ENCODE measurements at regions not wholly inside any gene's neighbourhood (a gene's known extent, or its start where the extent isn't known, plus 50 kb on each side); places are given as distances from the start of the nearest gene placed in this dataset.
"Not testable (repeated sequence)": the region's sequence is repeated elsewhere in the genome, so short reads cannot be mapped to it uniquely, and the experiment has no call there.

GRCh38 chr1:105072850-105073249, 1323.2 kb downstream of the AMY1C start:
- POLR2A ChIA-PET = no interaction called here
- DNase-seq = no peak
- Mint-ChIP-seq H3K4me3 (no peak overlapping the region), H3K9me3 (peaks cover 7% of the 10 kb centered on the region), H3K27ac (no peak overlapping the region), H3K36me3 (ENCODE audit: low read depth) (no peaks in the 10 kb centered on the region), H3K4me1 (no peaks in the 10 kb centered on the region), H3K27me3 (no peaks in the 10 kb centered on the region)
- no peak for TF ChIP-seq CTCF (IDR thresholded peaks at IDR 0.05)
- no peak for ATAC-seq (ENCODE audit: low read depth)
- CTCF ChIA-PET = no interaction called here
- intact Hi-C loops (cut with micrococcal nuclease) = no loop called here

GRCh38 chr1:105073660-105074059, 1324.0 kb downstream of the AMY1C start:
- no peak for TF ChIP-seq CTCF (IDR thresholded peaks at IDR 0.05)
- DNase-seq (no peak), ATAC-seq (ENCODE audit: low read depth) (no peak)
- H3K4me1 Mint-ChIP-seq = no peaks in the 10 kb centered on the region
- ChIA-PET POLR2A (no interaction called here), CTCF (no interaction called here)
- H3K27ac Mint-ChIP-seq = no peak overlapping the region
- no peak overlapping the region for H3K4me3 Mint-ChIP-seq
- intact Hi-C loops (cut with micrococcal nuclease) = no loop called here
- H3K27me3 Mint-ChIP-seq = no peaks in the 10 kb centered on the region
- peaks cover 6% of the 10 kb centered on the region for H3K9me3 Mint-ChIP-seq
- no peaks in the 10 kb centered on the region for H3K36me3 Mint-ChIP-seq (ENCODE audit: low read depth)

- CTCF ChIA-PET = no interaction called here
- H3K4me1 Mint-ChIP-seq = no peaks in the 10 kb centered on the region
- intact Hi-C loops (cut with micrococcal nuclease) = no loop called here
- no peak for TF ChIP-seq CTCF (IDR thresholded peaks at IDR 0.05)
- no peaks in the 10 kb centered on the region for H3K36me3 Mint-ChIP-seq (ENCODE audit: low read depth)
- no peak overlapping the region for H3K27ac Mint-ChIP-seq
- POLR2A ChIA-PET = no interaction called here
- ATAC-seq (ENCODE audit: low read depth) (no peak), DNase-seq (no peak)
- no peaks in the 10 kb centered on the region for H3K27me3 Mint-ChIP-seq
- no peak overlapping the region for H3K4me3 Mint-ChIP-seq
- H3K9me3 Mint-ChIP-seq = peaks cover 1% of the 10 kb centered on the region
These were observed 1333.9 kb downstream of the AMY1C start for GRCh38 chr1:105083611-105084010.

GRCh38 chr1:105087506-105087905, 1337.8 kb downstream of the AMY1C start:
- Mint-ChIP-seq H3K27ac (no peak overlapping the region), H3K36me3 (ENCODE audit: low read depth) (no peaks in the 10 kb centered on the region), H3K4me1 (no peaks in the 10 kb centered on the region), H3K4me3 (no peak overlapping the region), H3K9me3 (no peaks in the 10 kb centered on the region), H3K27me3 (no peaks in the 10 kb centered on the region)
- no peak for DNase-seq
- ChIA-PET CTCF (no interaction called here), POLR2A (no interaction called here)
- no peak for TF ChIP-seq CTCF (IDR thresholded peaks at IDR 0.05)
- intact Hi-C loops (cut with micrococcal nuclease) = no loop called here
- no peak for ATAC-seq (ENCODE audit: low read depth)

- DNase-seq (no peak), ATAC-seq (ENCODE audit: low read depth) (no peak)
- no peak overlapping the region for H3K4me3 Mint-ChIP-seq
- CTCF ChIA-PET = no interaction called here
- no peaks in the 10 kb centered on the region for H3K27me3 Mint-ChIP-seq
- intact Hi-C loops (cut with micrococcal nuclease) = no loop called here
- POLR2A ChIA-PET = no interaction called here
- no peak overlapping the region for H3K27ac Mint-ChIP-seq
- H3K36me3 Mint-ChIP-seq (ENCODE audit: low read depth) = no peaks in the 10 kb centered on the region
- TF ChIP-seq CTCF (IDR thresholded peaks at IDR 0.05) = no peak
- no peaks in the 10 kb centered on the region for H3K9me3 Mint-ChIP-seq
- H3K4me1 Mint-ChIP-seq = no peaks in the 10 kb centered on the region
These were observed 1338.5 kb downstream of the AMY1C start for GRCh38 chr1:105088166-105088565.

GRCh38 chr1:105093893-105094292, 1344.2 kb downstream of the AMY1C start:
- DNase-seq; H3K36me3 Mint-ChIP-seq (ENCODE audit: low read depth); H3K27ac Mint-ChIP-seq; H3K9me3 Mint-ChIP-seq; POLR2A ChIA-PET; CTCF ChIA-PET; H3K27me3 Mint-ChIP-seq; H3K4me1 Mint-ChIP-seq; H3K4me3 Mint-ChIP-seq; ATAC-seq (ENCODE audit: low read depth): not testable (repeated sequence)
- intact Hi-C loops (cut with micrococcal nuclease) = loop anchor here (2.0 kb wide), 1 partner anchor 37 kb away; no protein-coding TSS in a partner anchor

Measured in activated B cell treated with CpG ODN at 0.5 μM for 24 hours (primary cell).